A673 (cell line): ENCODE measurements at regions not wholly inside any gene's neighbourhood (a gene's known extent, or its start where the extent isn't known, plus 50 kb on each side); places are given as distances from the start of the nearest gene placed in this dataset.

ENCODE experiments used
- BruUV-seq: library from RNA; stranded (reverse); fragments of 400-500 nt; replicated peaks from 2 replicates; lab custom pipeline; 2021; lab: Mats Ljungman, UMichigan
- CTCF ChIA-PET: fragments of 300-600 bp; sonication (Branson Sonifier 250); formaldehyde crosslinking; loops from one replicate; lab custom pipeline; 2022; ENCODE audit warnings: antibody characterized with exemption; lab: Charles Lee
- POLR2A ChIA-PET: fragments of 300-600 bp; sonication (Branson Sonifier 250); formaldehyde crosslinking; loops from one replicate; lab custom pipeline; 2022; ENCODE audit warnings: antibody characterized with exemption; ENCODE audit not compliant: low non-redundant PET; lab: Charles Lee
- DNase-seq: peaks from one replicate; pipeline ENCODE4 v3.0.0-alpha.2; 2015; ENCODE audit warnings: low spot score
- H3K27ac ChIP-seq: fragments of 200-600 bp; sonication (generic); 2 replicates; pipeline ENCODE4 v1.5.1; 2016; ENCODE audit warnings: mixed run types, low read depth, mild to moderate bottlenecking, mixed read lengths, antibody characterized with exemption, low read length; ENCODE audit not compliant: poor library complexity, severe bottlenecking
- H3K27me3 ChIP-seq: fragments of 200-600 bp; sonication (generic); replicated peaks from 2 replicates; pipeline ENCODE4 v1.6.1; 2017; ENCODE audit warnings: mixed run types, low read depth, mild to moderate bottlenecking, mixed read lengths, antibody characterized with exemption, low read length; ENCODE audit not compliant: insufficient read depth, poor library complexity
- H3K36me3 ChIP-seq: fragments of 200-600 bp; sonication (generic); 2 replicates; pipeline ENCODE4 v1.6.1; 2016; ENCODE audit warnings: mixed run types, mild to moderate bottlenecking, mixed read lengths, antibody characterized with exemption, low read length; ENCODE audit not compliant: insufficient read depth, poor library complexity, severe bottlenecking
- H3K4me1 ChIP-seq: fragments of 200-600 bp; sonication (generic); 2 replicates; pipeline ENCODE4 v1.6.1; 2017; ENCODE audit warnings: mixed run types, mild to moderate bottlenecking, mixed read lengths, antibody characterized with exemption, low read length; ENCODE audit not compliant: insufficient read depth, poor library complexity, severe bottlenecking
- H3K4me3 ChIP-seq: fragments of 200-600 bp; sonication (generic); 2 replicates; pipeline ENCODE4 v1.5.1; 2016; ENCODE audit warnings: low read depth, mixed run types, mild to moderate bottlenecking, mixed read lengths, low read length; ENCODE audit not compliant: poor library complexity, severe bottlenecking
- H3K9me3 ChIP-seq: fragments of 200-600 bp; sonication (generic); 2 replicates; pipeline ENCODE4 v1.6.1; 2016; ENCODE audit warnings: mixed run types, low read depth, mild to moderate bottlenecking, mixed read lengths, antibody characterized with exemption, low read length; ENCODE audit not compliant: poor library complexity, severe bottlenecking
- CTCF ChIP-seq: fragments of 300-800, 200-600 bp; sonication (generic); conservative IDR thresholded peaks from 2 replicates; pipeline ENCODE4 v1.5.1; 2017; ENCODE audit warnings: low read depth, mild to moderate bottlenecking, antibody characterized with exemption, low read length, moderate library complexity, mixed read lengths
- EZH2 ChIP-seq: fragments of 200-600 bp; sonication (generic); IDR thresholded peaks from 2 replicates; pipeline ENCODE4 v1.6.1; 2017; ENCODE audit warnings: borderline replicate concordance, low read depth, mild to moderate bottlenecking, mixed read lengths, antibody characterized with exemption, low read length; ENCODE audit not compliant: poor library complexity, severe bottlenecking
- intact Hi-C: fragments of 100-400 bp; cut with micrococcal nuclease; formaldehyde crosslinking; loops from one replicate; pipeline ENCODE4 v1.10.0; 2022; ENCODE audit not compliant: unreplicated experiment

DNA sequence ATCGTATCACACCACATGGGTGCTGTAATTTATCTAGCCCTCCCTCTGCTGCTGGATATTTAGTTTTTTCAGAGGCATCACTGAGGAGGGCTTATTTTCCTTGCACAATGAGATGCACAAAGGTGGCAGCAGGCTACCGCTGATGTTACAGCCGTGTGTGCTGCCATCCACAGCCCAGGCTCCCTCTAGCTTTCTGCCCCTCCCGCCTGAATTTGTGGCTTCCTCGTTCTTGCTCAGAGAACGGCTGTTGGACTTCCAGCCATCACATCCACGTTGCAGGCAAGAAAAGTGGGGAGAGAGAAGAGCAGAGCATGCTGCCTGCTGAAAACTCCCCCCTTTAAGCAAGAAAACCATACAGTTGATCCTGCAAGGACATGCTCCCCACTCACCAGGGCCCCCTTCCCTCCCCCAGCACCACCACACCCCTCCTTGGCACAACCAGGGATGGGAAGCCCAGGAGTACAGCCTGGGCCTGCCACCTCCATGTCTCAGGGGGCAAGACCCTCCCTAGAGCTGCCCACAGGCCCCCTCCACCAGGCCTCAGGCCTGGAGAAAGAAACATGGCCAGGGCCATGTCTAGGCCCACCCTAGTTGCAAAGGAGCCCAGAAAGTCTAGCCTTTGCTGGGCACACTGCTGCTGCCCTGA is 102.6 kb downstream of the MRPL14 start:
- DNase-seq = no peak
- Histone ChIP-seq H3K9me3 (no peaks in the 10 kb centered on the region), H3K27ac (no peak overlapping the region), H3K27me3 (no peaks in the 10 kb centered on the region), H3K36me3 (no peaks in the 10 kb centered on the region), H3K4me1 (peaks cover 16% of the 10 kb centered on the region), H3K4me3 (no peak overlapping the region)
- POLR2A ChIA-PET = no interaction called here
- TF ChIP-seq EZH2 = no peak
- TF ChIP-seq CTCF = no peak
- CTCF ChIA-PET = no interaction called here
- intact Hi-C loops = no loop called here
- BruUV-seq = no TSS peak

GRCh38 chr6:44023586-44024454 is 103.4 kb downstream of the MRPL14 start:
- TF ChIP-seq CTCF (no peak), EZH2 (no peak)
- ChIA-PET CTCF (interaction anchor here (0.5 kb wide), 1 partner anchor 42 kb away, joined by 3 read pairs; no protein-coding TSS in a partner anchor), POLR2A (no interaction called here)
- H3K36me3 ChIP-seq = no peaks in the 10 kb centered on the region
- peaks cover 10% of the 10 kb centered on the region for H3K4me1 ChIP-seq
- no peaks in the 10 kb centered on the region for H3K27me3 ChIP-seq
- H3K4me3 ChIP-seq = no peak overlapping the region
- intact Hi-C loops = no loop called here
- BruUV-seq = no TSS peak
- H3K9me3 ChIP-seq = no peaks in the 10 kb centered on the region
- DNase-seq = no peak
- H3K27ac ChIP-seq = no peak overlapping the region

- no peaks in the 10 kb centered on the region for H3K36me3 ChIP-seq
- DNase-seq = no peak
- CTCF ChIA-PET = no interaction called here
- no peak overlapping the region for H3K4me3 ChIP-seq
- no TSS peak for BruUV-seq
- TF ChIP-seq CTCF = no peak
- no peak for TF ChIP-seq EZH2
- peaks cover 8% of the 10 kb centered on the region for H3K4me1 ChIP-seq
- intact Hi-C loops = no loop called here
- POLR2A ChIA-PET = interaction anchor here (0.6 kb wide), 1 partner anchor 17 kb away, joined by 3 read pairs; no protein-coding TSS in a partner anchor
- no peak overlapping the region for H3K27ac ChIP-seq
- H3K27me3 ChIP-seq = no peaks in the 10 kb centered on the region
- H3K9me3 ChIP-seq = no peaks in the 10 kb centered on the region
Observed at GRCh38 chr6:44022671-44023352, 104.4 kb downstream of the MRPL14 start.
